ENCODE measurements at regions not wholly inside any gene's neighbourhood (a gene's known extent, or its start where the extent isn't known, plus 50 kb on each side); places are given as distances from the start of the nearest gene placed in this dataset.

GRCh38 chr2:212644195-212644837 is 105.7 kb upstream of the ERBB4 start:
- Mint-ChIP-seq H3K36me3 (no peaks in the 10 kb centered on the region), H3K4me3 (no peak overlapping the region)
- ATAC-seq (ENCODE audit: low read depth in 2 of 2), result no peak

GRCh38 chr2:212640428-212640827 is 101.8 kb upstream of the ERBB4 start:
- Mint-ChIP-seq H3K9me3 (peaks cover 0 to 10% (median 4%) of the 10 kb centered on the region in 7 donors), H3K27ac (no peak overlapping the region), H3K4me3 (no peak overlapping the region), H3K4me1 (no peaks in the 10 kb centered on the region), H3K27me3 (peaks cover 4% of the 10 kb centered on the region), H3K36me3 (no peaks in the 10 kb centered on the region)
- Histone ChIP-seq H3K4me1 (ENCODE audit: control insufficient read depth, insufficient read depth, low read length, poor library complexity, severe bottlenecking) (no peaks in the 10 kb centered on the region), H3K4me3 (ENCODE audit: low read depth, low read length) (no peak overlapping the region), H3K36me3 (ENCODE audit: control insufficient read depth, insufficient read depth, low read length) (no peaks in the 10 kb centered on the region), H3K27me3 (ENCODE audit: control insufficient read depth, insufficient read depth, low read length) (no peaks in the 10 kb centered on the region), H3K9me3 (ENCODE audit: control insufficient read depth in 2 of 2, low read length in 2 of 2) (peaks cover 0 to 6% of the 10 kb centered on the region in 2 experiments), H3K27ac (ENCODE audit: insufficient read depth, low read length, poor library complexity, severe bottlenecking) (no peak overlapping the region)
- DNase-seq, result no peak
- no peak for ATAC-seq (ENCODE audit: low read depth in 2 of 2)

More at GRCh38 chr2:212644195-212644837, 105.7 kb upstream of the ERBB4 start:
- H3K4me1 ChIP-seq (ENCODE audit: control insufficient read depth, insufficient read depth, low read length, poor library complexity, severe bottlenecking), result no peaks in the 10 kb centered on the region
- no peak overlapping the region for H3K27ac Mint-ChIP-seq
- H3K27ac ChIP-seq (ENCODE audit: insufficient read depth, low read length, poor library complexity, severe bottlenecking), result no peak overlapping the region
- no peaks in the 10 kb centered on the region for H3K4me1 Mint-ChIP-seq
- H3K4me3 ChIP-seq (ENCODE audit: low read depth, low read length), result no peak overlapping the region
- no peaks in the 10 kb centered on the region for H3K36me3 ChIP-seq (ENCODE audit: control insufficient read depth, insufficient read depth, low read length)
- no peak for DNase-seq
- peaks cover 9% of the 10 kb centered on the region for H3K27me3 Mint-ChIP-seq
- H3K9me3 ChIP-seq (ENCODE audit: control insufficient read depth in 2 of 2, low read length in 2 of 2), result no peaks in the 10 kb centered on the region
- H3K9me3 Mint-ChIP-seq, result peaks cover 0 to 10% (median 2%) of the 10 kb centered on the region in 7 donors
- H3K27me3 ChIP-seq (ENCODE audit: control insufficient read depth, insufficient read depth, low read length), result peaks cover 3% of the 10 kb centered on the region

- DNase-seq (no peak), ATAC-seq (ENCODE audit: low read depth in 2 of 2) (no peak)
- Histone ChIP-seq H3K27me3 (ENCODE audit: control insufficient read depth, insufficient read depth, low read length) (no peaks in the 10 kb centered on the region), H3K27ac (ENCODE audit: insufficient read depth, low read length, poor library complexity, severe bottlenecking) (no peak overlapping the region), H3K4me3 (ENCODE audit: low read depth, low read length) (no peak overlapping the region), H3K9me3 (ENCODE audit: control insufficient read depth in 2 of 2, low read length in 2 of 2) (peaks cover 0 to 6% of the 10 kb centered on the region in 2 experiments), H3K4me1 (ENCODE audit: control insufficient read depth, insufficient read depth, low read length, poor library complexity, severe bottlenecking) (no peaks in the 10 kb centered on the region), H3K36me3 (ENCODE audit: control insufficient read depth, insufficient read depth, low read length) (no peaks in the 10 kb centered on the region)
- Mint-ChIP-seq H3K4me3 (no peak overlapping the region), H3K27ac (no peak overlapping the region), H3K27me3 (peaks cover 4% of the 10 kb centered on the region), H3K9me3 (peaks cover 0 to 10% (median 4%) of the 10 kb centered on the region in 7 donors), H3K36me3 (no peaks in the 10 kb centered on the region), H3K4me1 (no peaks in the 10 kb centered on the region)
Observed at GRCh38 chr2:212638694-212639093, 100.1 kb upstream of the ERBB4 start.

- H3K27me3 Mint-ChIP-seq, result no peaks in the 10 kb centered on the region
Observed at GRCh38 chr2:212628586-212628985, 90.0 kb upstream of the ERBB4 start.

GRCh38 chr2:212626371-212626918 is 87.8 kb upstream of the ERBB4 start:
- H3K4me3 ChIP-seq (ENCODE audit: low read depth, low read length), result no peak overlapping the region
- ATAC-seq (ENCODE audit: low read depth in 2 of 2), result no peak
- H3K4me1 ChIP-seq (ENCODE audit: control insufficient read depth, insufficient read depth, low read length, poor library complexity, severe bottlenecking), result no peaks in the 10 kb centered on the region
- DNase-seq, result no peak
- Mint-ChIP-seq H3K9me3 (peaks cover 0 to 4% (median 0%) of the 10 kb centered on the region in 7 donors), H3K27me3 (no peaks in the 10 kb centered on the region), H3K27ac (no peak overlapping the region), H3K4me1 (no peaks in the 10 kb centered on the region), H3K36me3 (no peaks in the 10 kb centered on the region), H3K4me3 (no peak overlapping the region)
- H3K27me3 ChIP-seq (ENCODE audit: control insufficient read depth, insufficient read depth, low read length), result no peaks in the 10 kb centered on the region
- no peaks in the 10 kb centered on the region for H3K9me3 ChIP-seq (ENCODE audit: control insufficient read depth in 2 of 2, low read length in 2 of 2)
- H3K27ac ChIP-seq (ENCODE audit: insufficient read depth, low read length, poor library complexity, severe bottlenecking), result no peak overlapping the region
- H3K36me3 ChIP-seq (ENCODE audit: control insufficient read depth, insufficient read depth, low read length), result no peaks in the 10 kb centered on the region

More at GRCh38 chr2:212628586-212628985, 90.0 kb upstream of the ERBB4 start:
- Histone ChIP-seq H3K36me3 (ENCODE audit: control insufficient read depth, insufficient read depth, low read length) (no peaks in the 10 kb centered on the region), H3K9me3 (ENCODE audit: control insufficient read depth in 2 of 2, low read length in 2 of 2) (no peaks in the 10 kb centered on the region), H3K27me3 (ENCODE audit: control insufficient read depth, insufficient read depth, low read length) (no peaks in the 10 kb centered on the region), H3K4me1 (ENCODE audit: control insufficient read depth, insufficient read depth, low read length, poor library complexity, severe bottlenecking) (no peaks in the 10 kb centered on the region), H3K27ac (ENCODE audit: insufficient read depth, low read length, poor library complexity, severe bottlenecking) (no peak overlapping the region), H3K4me3 (ENCODE audit: low read depth, low read length) (no peak overlapping the region)
- no peak overlapping the region for H3K27ac Mint-ChIP-seq
- H3K4me1 Mint-ChIP-seq, result no peaks in the 10 kb centered on the region
- ATAC-seq (ENCODE audit: low read depth in 2 of 2), result no peak
- no peak overlapping the region for H3K4me3 Mint-ChIP-seq
- no peak for DNase-seq
- H3K9me3 Mint-ChIP-seq, result peaks cover 0 to 4% (median 0%) of the 10 kb centered on the region in 7 donors
- no peaks in the 10 kb centered on the region for H3K36me3 Mint-ChIP-seq

GRCh38 chr2:212619954-212620353 is 81.4 kb upstream of the ERBB4 start:
- H3K27me3 ChIP-seq (ENCODE audit: control insufficient read depth, insufficient read depth, low read length), result no peaks in the 10 kb centered on the region
- no peak for DNase-seq
- H3K4me1 Mint-ChIP-seq, result no peaks in the 10 kb centered on the region
- H3K27ac Mint-ChIP-seq, result no peak overlapping the region
- H3K27ac ChIP-seq (ENCODE audit: insufficient read depth, low read length, poor library complexity, severe bottlenecking), result no peak overlapping the region
- no peak overlapping the region for H3K4me3 Mint-ChIP-seq
- H3K4me1 ChIP-seq (ENCODE audit: control insufficient read depth, insufficient read depth, low read length, poor library complexity, severe bottlenecking), result no peaks in the 10 kb centered on the region
- no peak for ATAC-seq (ENCODE audit: low read depth in 2 of 2)
- H3K9me3 ChIP-seq (ENCODE audit: control insufficient read depth in 2 of 2, low read length in 2 of 2), result no peaks in the 10 kb centered on the region
- no peaks in the 10 kb centered on the region for H3K36me3 Mint-ChIP-seq
- no peaks in the 10 kb centered on the region for H3K27me3 Mint-ChIP-seq
- no peak overlapping the region for H3K4me3 ChIP-seq (ENCODE audit: low read depth, low read length)
- H3K36me3 ChIP-seq (ENCODE audit: control insufficient read depth, insufficient read depth, low read length), result no peaks in the 10 kb centered on the region
- H3K9me3 Mint-ChIP-seq, result peaks cover 0 to 6% (median 0%) of the 10 kb centered on the region in 7 donors

GRCh38 chr2:212618636-212619035 is 80.0 kb upstream of the ERBB4 start:
- no peak overlapping the region for H3K4me3 Mint-ChIP-seq
- no peaks in the 10 kb centered on the region for H3K4me1 Mint-ChIP-seq

GRCh38 chr2:212610872-212611425 is 72.3 kb upstream of the ERBB4 start:
- Histone ChIP-seq H3K27ac (ENCODE audit: insufficient read depth, low read length, poor library complexity, severe bottlenecking) (no peak overlapping the region), H3K4me1 (ENCODE audit: control insufficient read depth, insufficient read depth, low read length, poor library complexity, severe bottlenecking) (no peaks in the 10 kb centered on the region), H3K36me3 (ENCODE audit: control insufficient read depth, insufficient read depth, low read length) (no peaks in the 10 kb centered on the region), H3K9me3 (ENCODE audit: control insufficient read depth in 2 of 2, low read length in 2 of 2) (no peaks in the 10 kb centered on the region), H3K27me3 (ENCODE audit: control insufficient read depth, insufficient read depth, low read length) (no peaks in the 10 kb centered on the region), H3K4me3 (ENCODE audit: low read depth, low read length) (no peak overlapping the region)
- Mint-ChIP-seq H3K36me3 (no peaks in the 10 kb centered on the region), H3K4me3 (no peak overlapping the region), H3K9me3 (peaks cover 0 to 3% (median 0%) of the 10 kb centered on the region in 7 donors), H3K27ac (no peak overlapping the region), H3K4me1 (no peaks in the 10 kb centered on the region), H3K27me3 (no peaks in the 10 kb centered on the region)
- ATAC-seq (ENCODE audit: low read depth in 2 of 2), result no peak
- no peak for DNase-seq

More at GRCh38 chr2:212618636-212619035, 80.0 kb upstream of the ERBB4 start:
- H3K4me3 ChIP-seq (ENCODE audit: low read depth, low read length), result no peak overlapping the region
- Mint-ChIP-seq H3K9me3 (peaks cover 0 to 6% (median 0%) of the 10 kb centered on the region in 7 donors), H3K27ac (no peak overlapping the region), H3K36me3 (no peaks in the 10 kb centered on the region), H3K27me3 (no peaks in the 10 kb centered on the region)
- no peaks in the 10 kb centered on the region for H3K4me1 ChIP-seq (ENCODE audit: control insufficient read depth, insufficient read depth, low read length, poor library complexity, severe bottlenecking)
- H3K27ac ChIP-seq (ENCODE audit: insufficient read depth, low read length, poor library complexity, severe bottlenecking), result no peak overlapping the region
- H3K27me3 ChIP-seq (ENCODE audit: control insufficient read depth, insufficient read depth, low read length), result no peaks in the 10 kb centered on the region
- H3K9me3 ChIP-seq (ENCODE audit: control insufficient read depth in 2 of 2, low read length in 2 of 2), result no peaks in the 10 kb centered on the region
- DNase-seq (no peak), ATAC-seq (ENCODE audit: low read depth in 2 of 2) (no peak)
- no peaks in the 10 kb centered on the region for H3K36me3 ChIP-seq (ENCODE audit: control insufficient read depth, insufficient read depth, low read length)

Data from CD4-positive, CD25-positive, alpha-beta regulatory T cell (primary cell).